A549 (cell line): ENCODE measurements at regions not wholly inside any gene's neighbourhood (a gene's known extent, or its start where the extent isn't known, plus 50 kb on each side); places are given as distances from the start of the nearest gene placed in this dataset.

Source experiments
- ATAC-seq, 2 experiments: fragments of 200-7000 bp in 1 of 2; fragments of >200 bp in 1 of 2; cut with Nextera tagmentation in 1 of 2; cut with Tn5 transposase in 1 of 2; 3 replicates each; pipeline versions ENCODE4 v1.8.0 to v1.9.1; 2018 to 2020; ENCODE audit warnings: mild to moderate bottlenecking in 1 of 2, moderate library complexity in 1 of 2
- CTCF ChIA-PET: fragments of 300-600 bp; sonication (Branson Sonifier 250); formaldehyde crosslinking; extraction: SDS; loops from one replicate; lab custom pipeline; 2021; ENCODE audit warnings: antibody characterized with exemption, inconsistent platforms; lab: Yijun Ruan, JAX
- POLR2A ChIA-PET: fragments of 350-600 bp; formaldehyde crosslinking; extraction: SDS; loops from one replicate; lab custom pipeline; 2021; ENCODE audit warnings: antibody characterized with exemption, inconsistent platforms; lab: Yijun Ruan, JAX
- DNase-seq, 2 experiments: peaks; one replicate each; pipeline versions ENCODE4 v3.0.0 to v3.0.0-alpha.2; 2011 to 2016; ENCODE audit warnings: low read depth in 1 of 2, low spot score in 1 of 2
- FAIRE-seq: peaks from 2 replicates; lab custom pipeline; 2011; peaks lifted over from hg19 to GRCh38; lab: Jason Lieb, UNC
- H3K27ac ChIP-seq, 2 experiments: fragments of >200 bp; sonication (Bioruptor Twin); formaldehyde crosslinking; 3 replicates each; pipeline ENCODE4 v1.5.1; 2016 to 2017
- H3K4me1 ChIP-seq: fragments of >200 bp; sonication (Bioruptor Twin); formaldehyde crosslinking; 3 replicates; pipeline ENCODE4 v1.6.1; 2016
- H3K4me2 ChIP-seq: fragments of >200 bp; sonication (Bioruptor Twin); formaldehyde crosslinking; 3 replicates; pipeline ENCODE4 v1.6.1; 2016
- H3K4me3 ChIP-seq: fragments of >200 bp; sonication (Bioruptor Twin); formaldehyde crosslinking; 3 replicates; pipeline ENCODE4 v1.5.1; 2016
- H3K9me3 ChIP-seq: fragments of >200 bp; sonication (Bioruptor Twin); formaldehyde crosslinking; 3 replicates; pipeline ENCODE4 v1.6.1; 2016
- CBX2 ChIP-seq: fragments of 200-600 bp; sonication (generic); IDR thresholded peaks from 2 replicates; pipeline ENCODE4 v1.6.1; 2016; ENCODE audit warnings: low read depth, mild to moderate bottlenecking, borderline replicate concordance
- CEBPB ChIP-seq, 2 experiments: fragments of >200 bp in 1 of 2; sonication (Bioruptor Twin) in 1 of 2; formaldehyde crosslinking in 1 of 2; IDR thresholded peaks; 2 replicates each; pipeline ENCODE4 v1.6.1; 2012 to 2016
- CHD2 ChIP-seq: fragments of 150-350 bp; IDR thresholded peaks from 2 replicates; pipeline ENCODE4 v1.6.1; 2014; ENCODE audit warnings: low read length; ENCODE audit not compliant: partially characterized antibody
- E2F6 ChIP-seq: IDR thresholded peaks from 2 replicates; pipeline ENCODE4 v1.6.1; 2012; ENCODE audit warnings: low read depth, borderline replicate concordance
- EHF ChIP-seq: fragments of 250-450 bp; sonication (Bioruptor Pico); IDR thresholded peaks from 2 replicates; pipeline ENCODE4 v1.5.0; 2020; ENCODE audit warnings: mild to moderate bottlenecking
- FOSL2 ChIP-seq, 2 experiments: fragments of 450-650 bp in 1 of 2; fragments of >200 bp in 1 of 2; sonication (Bioruptor Twin) in 1 of 2; formaldehyde crosslinking; IDR thresholded peaks; 2 replicates each; pipeline versions ENCODE4 v1.5.0 to v1.6.1; 2016 to 2020; ENCODE audit warnings: mild to moderate bottlenecking in 1 of 2, moderate library complexity in 1 of 2
- FOXS1 ChIP-seq: fragments of 250-450 bp; sonication (Bioruptor Pico); IDR thresholded peaks from 2 replicates; pipeline ENCODE4 v1.5.0; 2020; ENCODE audit warnings: mild to moderate bottlenecking, moderate library complexity
- GATA3 ChIP-seq: IDR thresholded peaks from 2 replicates; pipeline ENCODE4 v1.6.1; 2012; ENCODE audit warnings: borderline replicate concordance
- HOXA7 ChIP-seq: fragments of 250-450 bp; sonication (Bioruptor Pico); IDR thresholded peaks from 2 replicates; pipeline ENCODE4 v1.5.0; 2020; ENCODE audit warnings: mild to moderate bottlenecking, moderate library complexity
- MAX ChIP-seq: IDR thresholded peaks from 2 replicates; pipeline ENCODE4 v1.6.1; 2012
- NPAS2 ChIP-seq: fragments of 250-450 bp; sonication (Bioruptor Pico); IDR thresholded peaks from 2 replicates; pipeline ENCODE4 v1.8.0; 2022; ENCODE audit warnings: mild to moderate bottlenecking, moderate library complexity, borderline replicate concordance
- RARB ChIP-seq: fragments of 250-450 bp; sonication (Bioruptor Pico); IDR thresholded peaks from 2 replicates; pipeline ENCODE4 v1.8.0; 2021; ENCODE audit warnings: mild to moderate bottlenecking, moderate library complexity
- SREBF2 ChIP-seq: fragments of 450-650 bp; IDR thresholded peaks from 2 replicates; pipeline ENCODE4 v1.6.1; 2014; ENCODE audit warnings: mild to moderate bottlenecking, moderate library complexity
- ZSCAN20 ChIP-seq: fragments of 250-450 bp; sonication (Bioruptor Pico); IDR thresholded peaks from 2 replicates; pipeline ENCODE4 v1.8.0; 2022; ENCODE audit warnings: mild to moderate bottlenecking, moderate library complexity
- WGBS: methylation state at CpG from one replicate; pipeline ENCODE4 v1.1.6; 2017; ENCODE audit errors: missing lambda C conversion rate; 5-methylcytosine and 5-hydroxymethylcytosine counted together
- TF ChIP-seq, protein P1 (sequence below): fragments of >200 bp; sonication (Bioruptor Twin); formaldehyde crosslinking; IDR thresholded peaks from 3 replicates; pipeline ENCODE4 v1.5.1; 2016
- TF ChIP-seq, protein P2 (sequence below): fragments of >200 bp; sonication (Bioruptor Twin); formaldehyde crosslinking; IDR thresholded peaks from 3 replicates; pipeline ENCODE4 v1.6.1; 2016

- DNase-seq: peak; percentile 26 to 62
- WGBS: 53% methylated on average over 18 of the region's 28 CpGs
- H3K4me2 ChIP-seq: peak overlapping the region; percentile 80
Observed at GRCh38 chr13:50126263-50126992, 111.2 kb downstream of the KCNRG start.

GRCh38 chr13:50126993-50127725, 111.9 kb downstream of the KCNRG start:
- TF ChIP-seq E2F6 (no peak), FOXS1 (no peak), ZSCAN20 (no peak), CBX2 (no peak), SREBF2 (no peak), RARB (CRISPR knock-in tag) (no peak), MAX (no peak), GATA3 (no peak), FOSL2 (IDR thresholded peaks at IDR 0.05) (no peak), FOSL2 (CRISPR knock-in tag; IDR thresholded peaks at IDR 0.05) (no peak), CHD2 (no peak), EHF (CRISPR knock-in tag) (no peak), HOXA7 (CRISPR knock-in tag) (no peak)
- TF ChIP-seq, protein P1, sequence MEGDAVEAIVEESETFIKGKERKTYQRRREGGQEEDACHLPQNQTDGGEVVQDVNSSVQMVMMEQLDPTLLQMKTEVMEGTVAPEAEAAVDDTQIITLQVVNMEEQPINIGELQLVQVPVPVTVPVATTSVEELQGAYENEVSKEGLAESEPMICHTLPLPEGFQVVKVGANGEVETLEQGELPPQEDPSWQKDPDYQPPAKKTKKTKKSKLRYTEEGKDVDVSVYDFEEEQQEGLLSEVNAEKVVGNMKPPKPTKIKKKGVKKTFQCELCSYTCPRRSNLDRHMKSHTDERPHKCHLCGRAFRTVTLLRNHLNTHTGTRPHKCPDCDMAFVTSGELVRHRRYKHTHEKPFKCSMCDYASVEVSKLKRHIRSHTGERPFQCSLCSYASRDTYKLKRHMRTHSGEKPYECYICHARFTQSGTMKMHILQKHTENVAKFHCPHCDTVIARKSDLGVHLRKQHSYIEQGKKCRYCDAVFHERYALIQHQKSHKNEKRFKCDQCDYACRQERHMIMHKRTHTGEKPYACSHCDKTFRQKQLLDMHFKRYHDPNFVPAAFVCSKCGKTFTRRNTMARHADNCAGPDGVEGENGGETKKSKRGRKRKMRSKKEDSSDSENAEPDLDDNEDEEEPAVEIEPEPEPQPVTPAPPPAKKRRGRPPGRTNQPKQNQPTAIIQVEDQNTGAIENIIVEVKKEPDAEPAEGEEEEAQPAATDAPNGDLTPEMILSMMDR: no peak
- TF ChIP-seq, all 56 proteins: peak for 0
- WGBS: 96% methylated on average over 43 of the region's 51 CpGs
- Histone ChIP-seq H3K27ac (no peak overlapping the region; a peak in 1 of 6 replicates), H3K4me3 (no peak overlapping the region), H3K4me1 (peaks cover 19% of the 10 kb centered on the region; the same call in 2 of the 3 replicates), H3K9me3 (no peaks in the 10 kb centered on the region), H3K4me2 (peak overlapping the region; percentile 80; the same call in 2 of the 3 replicates)
- ATAC-seq (no peak), FAIRE-seq (no peak), DNase-seq (no peak)
- POLR2A ChIA-PET: interaction anchor here (1.3 kb wide), 1 partner anchor 45 kb away, joined by 5 read pairs; no protein-coding TSS in a partner anchor
- CTCF ChIA-PET: interaction anchor here (0.9 to 2.1 kb wide), 5 partner anchors 17 to 674 kb away, joined by 3 to 6 read pairs (median 4); partner anchors contain the start of genes SPRYD7 and TRIM13

More at GRCh38 chr13:50126263-50126992, 111.2 kb downstream of the KCNRG start:
- no peak for TF ChIP-seq NPAS2 (CRISPR knock-in tag)
- TF ChIP-seq, protein P2, sequence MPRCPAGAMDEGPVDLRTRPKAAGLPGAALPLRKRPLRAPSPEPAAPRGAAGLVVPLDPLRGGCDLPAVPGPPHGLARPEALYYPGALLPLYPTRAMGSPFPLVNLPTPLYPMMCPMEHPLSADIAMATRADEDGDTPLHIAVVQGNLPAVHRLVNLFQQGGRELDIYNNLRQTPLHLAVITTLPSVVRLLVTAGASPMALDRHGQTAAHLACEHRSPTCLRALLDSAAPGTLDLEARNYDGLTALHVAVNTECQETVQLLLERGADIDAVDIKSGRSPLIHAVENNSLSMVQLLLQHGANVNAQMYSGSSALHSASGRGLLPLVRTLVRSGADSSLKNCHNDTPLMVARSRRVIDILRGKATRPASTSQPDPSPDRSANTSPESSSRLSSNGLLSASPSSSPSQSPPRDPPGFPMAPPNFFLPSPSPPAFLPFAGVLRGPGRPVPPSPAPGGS: no peak
- TF ChIP-seq CEBPB (IDR thresholded peaks at IDR 0.05): peak in 1 of 2 experiments; percentile 30; a peak in 1 of 4 replicates
- peaks cover 19% of the 10 kb centered on the region; the same call in 2 of the 3 replicates for H3K4me1 ChIP-seq
- no peak for FAIRE-seq
- H3K9me3 ChIP-seq: no peaks in the 10 kb centered on the region
- no peak for ATAC-seq
- H3K4me3 ChIP-seq: peak overlapping the region; percentile 67
- H3K27ac ChIP-seq: peak overlapping the region; percentile 97 to 99
- CTCF ChIA-PET: interaction anchor here (0.9 to 2.1 kb wide), 6 partner anchors 18 to 674 kb away, joined by 3 to 6 read pairs (median 4); partner anchors contain the start of genes SPRYD7 and TRIM13
- POLR2A ChIA-PET: interaction anchor here (1.1 to 3.0 kb wide), 4 partner anchors 43 to 129 kb away, joined by 3 to 16 read pairs (median 4); partner anchors contain the start of gene TRIM13
